GM12878 (cell line): ENCODE measurements at regions not wholly inside any gene's neighbourhood (a gene's known extent, or its start where the extent isn't known, plus 50 kb on each side); places are given as distances from the start of the nearest gene placed in this dataset.

Source experiments
- ATAC-seq: fragments of 200-7000 bp; cut with Tn5 transposase; 3 replicates; pipeline ENCODE4 v1.9.1; 2020; ENCODE audit warnings: mild to moderate bottlenecking, moderate library complexity
- BruUV-seq: library from RNA; stranded (reverse); fragments of 400-500 nt; replicated peaks from 2 replicates; lab custom pipeline; 2021; lab: Mats Ljungman, UMichigan
- CTCF ChIA-PET: fragments of 300-600 bp; sonication (Branson Sonifier 250); formaldehyde crosslinking; extraction: SDS; loops from one replicate; lab custom pipeline; 2021; ENCODE audit warnings: inconsistent platforms; lab: Yijun Ruan, JAX
- POLR2A ChIA-PET: fragments of 350-600 bp; formaldehyde crosslinking; extraction: SDS; loops from one replicate; lab custom pipeline; 2021; ENCODE audit warnings: inconsistent platforms; lab: Charles Lee
- RAD21 ChIA-PET: fragments of 300-600 bp; sonication (Branson Sonifier 250); formaldehyde crosslinking; loops from one replicate; lab custom pipeline; 2023; ENCODE audit warnings: antibody characterized with exemption; ENCODE audit not compliant: unreplicated experiment; lab: Charles Lee
- SMC1A ChIA-PET: fragments of 300-600 bp; sonication (Branson Sonifier 250); formaldehyde crosslinking; loops from one replicate; lab custom pipeline; 2023; ENCODE audit not compliant: unreplicated experiment, uncharacterized antibody; lab: Charles Lee
- DNase-seq: peaks from one replicate; pipeline ENCODE4 v3.0.0-alpha.2; 2011; ENCODE audit warnings: low read depth, low spot score
- FAIRE-seq: peaks from 3 replicates; lab custom pipeline; 2011; peaks lifted over from hg19 to GRCh38; lab: Jason Lieb, UNC
- H2AFZ ChIP-seq: 2 replicates; pipeline ENCODE4 v1.6.0; 2011; ENCODE audit warnings: low read depth, low read length, control low read depth; ENCODE audit not compliant: control insufficient read depth
- H3K27ac ChIP-seq: 2 replicates; pipeline ENCODE4 v1.5.1; 2011; ENCODE audit warnings: control low read depth; ENCODE audit not compliant: control insufficient read depth, insufficient read depth
- H3K27me3 ChIP-seq, 2 experiments: replicated peaks in 1 of 2; 2 replicates each; pipeline versions ENCODE4 v1.6.0 to v1.6.1; 2011; ENCODE audit warnings: low read length in 1 of 2; ENCODE audit not compliant: control insufficient read depth in 2 of 2, insufficient read depth in 2 of 2
- H3K36me3 ChIP-seq, 2 experiments: 2 replicates each; pipeline ENCODE4 v1.5.1; 2011; ENCODE audit warnings: low read length in 1 of 2; ENCODE audit not compliant: control insufficient read depth in 2 of 2, insufficient read depth in 2 of 2
- H3K4me1 ChIP-seq: 2 replicates; pipeline ENCODE4 v1.6.1; 2011; ENCODE audit warnings: mild to moderate bottlenecking, low read length, moderate library complexity, mixed read lengths; ENCODE audit not compliant: control insufficient read depth, insufficient read depth
- H3K4me2 ChIP-seq: 2 replicates; pipeline ENCODE4 v1.6.0; 2011; ENCODE audit warnings: control low read depth; ENCODE audit not compliant: control insufficient read depth, insufficient read depth
- H3K4me3 ChIP-seq: fragments of 200-600 bp; sonication (generic); 2 replicates; pipeline ENCODE4 v1.5.1; 2016
- H3K79me2 ChIP-seq: 2 replicates; pipeline ENCODE4 v1.6.0; 2011; ENCODE audit warnings: low read length; ENCODE audit not compliant: control insufficient read depth, insufficient read depth
- H3K9ac ChIP-seq: 2 replicates; pipeline ENCODE4 v1.8.0; 2011; ENCODE audit warnings: low read length, control low read depth, mixed read lengths; ENCODE audit not compliant: control insufficient read depth, insufficient read depth
- H3K9me3 ChIP-seq: replicated peaks from 3 replicates; pipeline ENCODE4 v1.5.1; 2011; ENCODE audit warnings: mild to moderate bottlenecking, low read length; ENCODE audit not compliant: control insufficient read depth, insufficient read depth
- H4K20me1 ChIP-seq: 2 replicates; pipeline ENCODE4 v1.6.0; 2011; ENCODE audit not compliant: control insufficient read depth, insufficient read depth
- IKZF1 ChIP-seq: fragments of 450-650 bp; conservative IDR thresholded peaks from 2 replicates; pipeline ENCODE4 v1.6.1; 2017; ENCODE audit warnings: antibody characterized with exemption, mild to moderate bottlenecking
- NFYB ChIP-seq: IDR thresholded peaks from 2 replicates; pipeline ENCODE4 v1.6.1; 2011; ENCODE audit warnings: low read depth, mild to moderate bottlenecking, low read length, improper control_type of control experiment, moderate library complexity; ENCODE audit not compliant: insufficient read depth
- POLR2AphosphoS2 ChIP-seq: IDR thresholded peaks from 2 replicates; pipeline ENCODE4 v1.6.1; 2011; ENCODE audit warnings: low read depth, mild to moderate bottlenecking, low read length, improper control_type of control experiment, moderate library complexity
- RUNX3 ChIP-seq: IDR thresholded peaks from 2 replicates; pipeline ENCODE4 v1.6.1; 2012; ENCODE audit warnings: low read length, inconsistent platforms
- ZNF622 ChIP-seq: fragments of 450-650 bp; IDR thresholded peaks from 2 replicates; pipeline ENCODE4 v1.6.1; 2017; ENCODE audit warnings: mild to moderate bottlenecking, inconsistent platforms
- WGBS: methylation state at CpG from one replicate; pipeline ENCODE4 v1.1.6; 2016; ENCODE audit warnings: low lambda C conversion rate; ENCODE audit not compliant: insufficient replicate concordance, insufficient coverage; ENCODE audit errors: missing lambda C conversion rate; 5-methylcytosine and 5-hydroxymethylcytosine counted together
- in situ Hi-C: fragments of 300-500 bp; cut with MboI; formaldehyde crosslinking; loops from 9 replicates; pipeline ENCODE4 v1.14.3; 2018; ENCODE audit warnings: mixed read lengths
- intact Hi-C: fragments of 100-400 bp; cut with micrococcal nuclease; formaldehyde crosslinking; loops from one replicate; pipeline ENCODE4 v1.14.2; 2022; ENCODE audit not compliant: unreplicated experiment
- TF ChIP-seq, protein P1 (sequence below): fragments of 450-650 bp; IDR thresholded peaks from 2 replicates; pipeline ENCODE4 v1.6.1; 2016; ENCODE audit warnings: mild to moderate bottlenecking
- TF ChIP-seq, protein P2 (sequence below): IDR thresholded peaks from 2 replicates; pipeline ENCODE4 v1.6.1; 2011; ENCODE audit warnings: low read depth, mild to moderate bottlenecking, low read length, moderate library complexity, borderline replicate concordance; ENCODE audit errors: extremely low read depth
- TF ChIP-seq, protein P3 (sequence below): IDR thresholded peaks from 2 replicates; pipeline ENCODE4 v1.6.1; 2011; ENCODE audit warnings: low read depth, low read length, improper control_type of control experiment, borderline replicate concordance

DNA sequence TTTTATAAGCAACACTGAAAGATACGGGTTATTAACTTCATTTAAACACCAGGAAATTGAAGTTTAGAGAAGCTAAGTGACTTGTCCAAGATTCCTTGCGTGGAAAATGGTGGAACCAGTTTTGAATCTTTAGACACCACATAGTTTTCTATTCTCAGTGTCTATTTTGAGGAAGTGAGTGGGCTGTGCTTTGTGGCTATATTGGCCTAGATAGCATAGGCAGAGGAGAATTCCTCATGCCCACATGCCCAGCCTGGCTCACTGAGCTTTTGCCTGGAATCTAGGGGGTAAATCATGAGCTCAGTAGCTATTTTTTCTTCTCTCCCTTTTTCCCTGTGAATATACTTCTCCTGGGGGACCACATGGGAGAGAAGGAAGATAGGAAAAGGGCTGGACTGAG is 431.3 kb downstream of the HS3ST3B1 start (continued):
- TF ChIP-seq, protein P1, sequence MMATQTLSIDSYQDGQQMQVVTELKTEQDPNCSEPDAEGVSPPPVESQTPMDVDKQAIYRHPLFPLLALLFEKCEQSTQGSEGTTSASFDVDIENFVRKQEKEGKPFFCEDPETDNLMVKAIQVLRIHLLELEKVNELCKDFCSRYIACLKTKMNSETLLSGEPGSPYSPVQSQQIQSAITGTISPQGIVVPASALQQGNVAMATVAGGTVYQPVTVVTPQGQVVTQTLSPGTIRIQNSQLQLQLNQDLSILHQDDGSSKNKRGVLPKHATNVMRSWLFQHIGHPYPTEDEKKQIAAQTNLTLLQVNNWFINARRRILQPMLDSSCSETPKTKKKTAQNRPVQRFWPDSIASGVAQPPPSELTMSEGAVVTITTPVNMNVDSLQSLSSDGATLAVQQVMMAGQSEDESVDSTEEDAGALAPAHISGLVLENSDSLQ: no peak

DNA sequence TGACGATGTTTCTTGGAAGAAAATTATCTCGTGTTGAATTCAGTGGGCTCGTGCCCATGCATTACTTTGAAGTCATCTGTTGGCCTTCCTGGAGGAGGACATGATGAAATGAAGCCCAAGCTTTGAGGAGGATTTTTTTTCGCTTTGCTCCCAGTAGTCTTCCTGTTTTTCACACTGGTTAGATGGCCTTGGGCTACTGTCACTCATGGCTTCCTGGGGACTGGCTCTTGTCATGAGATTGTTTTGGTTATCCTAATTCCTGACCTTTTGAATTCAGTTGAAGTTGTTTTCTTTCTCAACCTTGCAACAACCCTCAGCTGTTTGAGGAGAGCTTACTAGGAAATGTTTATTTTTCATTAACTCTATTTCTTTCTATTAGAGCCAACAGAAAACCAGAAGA is 430.7 kb downstream of the HS3ST3B1 start:
- intact Hi-C loops (loop anchor here (10.0 kb wide), 1 partner anchor 67 kb away; no protein-coding TSS in a partner anchor), in situ Hi-C loops (no loop called here)
- no peak for DNase-seq
- no peaks in the 10 kb centered on the region for H3K4me1 ChIP-seq
- ChIA-PET POLR2A (no interaction called here), SMC1A (no interaction called here), CTCF (interaction anchor here (0.7 to 1.0 kb wide), 2 partner anchors 14 to 81 kb away, joined by 3 read pairs; no protein-coding TSS in a partner anchor), RAD21 (no interaction called here)
- H2AFZ ChIP-seq: no peak overlapping the region
- no peaks in the 10 kb centered on the region for H3K27me3 ChIP-seq
- no peak for ATAC-seq
- no peaks in the 10 kb centered on the region for H3K9me3 ChIP-seq
- H3K27ac ChIP-seq: no peak overlapping the region
- no peak overlapping the region for H3K9ac ChIP-seq
- TF ChIP-seq ZNF622 (no peak), NFYB (no peak), RUNX3 (no peak), IKZF1 (no peak), POLR2AphosphoS2 (no peak)
- TF ChIP-seq, protein P2, sequence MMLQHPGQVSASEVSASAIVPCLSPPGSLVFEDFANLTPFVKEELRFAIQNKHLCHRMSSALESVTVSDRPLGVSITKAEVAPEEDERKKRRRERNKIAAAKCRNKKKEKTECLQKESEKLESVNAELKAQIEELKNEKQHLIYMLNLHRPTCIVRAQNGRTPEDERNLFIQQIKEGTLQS: no peak
- TF ChIP-seq, protein P3, sequence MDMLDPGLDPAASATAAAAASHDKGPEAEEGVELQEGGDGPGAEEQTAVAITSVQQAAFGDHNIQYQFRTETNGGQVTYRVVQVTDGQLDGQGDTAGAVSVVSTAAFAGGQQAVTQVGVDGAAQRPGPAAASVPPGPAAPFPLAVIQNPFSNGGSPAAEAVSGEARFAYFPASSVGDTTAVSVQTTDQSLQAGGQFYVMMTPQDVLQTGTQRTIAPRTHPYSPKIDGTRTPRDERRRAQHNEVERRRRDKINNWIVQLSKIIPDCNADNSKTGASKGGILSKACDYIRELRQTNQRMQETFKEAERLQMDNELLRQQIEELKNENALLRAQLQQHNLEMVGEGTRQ: no peak
- 0% methylated on average over 4 of the region's 4 CpGs for WGBS
- H3K36me3 ChIP-seq: no peaks in the 10 kb centered on the region
- BruUV-seq: no TSS peak
- H4K20me1 ChIP-seq: no peaks in the 10 kb centered on the region
- FAIRE-seq: no peak
- no peak overlapping the region for H3K4me3 ChIP-seq
- no peaks in the 10 kb centered on the region for H3K79me2 ChIP-seq
- no peak overlapping the region for H3K4me2 ChIP-seq
